ENCODE measurements at regions not wholly inside any gene's neighbourhood (a gene's known extent, or its start where the extent isn't known, plus 50 kb on each side); places are given as distances from the start of the nearest gene placed in this dataset.

GRCh38 chr21:25094695-25095094 is 512.6 kb downstream of the MRPL39 start:
- H3K79me2 ChIP-seq (ENCODE audit: control insufficient read depth in 1 of 2, insufficient read depth in 2 of 2, low read length in 2 of 2) = no peaks in the 10 kb centered on the region
- H3K56ac ChIP-seq (replicated peaks; ENCODE audit: insufficient read length, low read depth, low read length) = no peak overlapping the region
- no peak overlapping the region for H2AK5ac ChIP-seq (ENCODE audit: low read depth, low read length)
- H2BK20ac ChIP-seq (ENCODE audit: low read length) = no peak overlapping the region
- no peak for TF ChIP-seq MAX (IDR thresholded peaks at IDR 0.05)
- no peak for TF ChIP-seq JUN (IDR thresholded peaks at IDR 0.05; ENCODE audit: low read depth, low read length)
- no peak for TF ChIP-seq HDAC6 (IDR thresholded peaks at IDR 0.05; ENCODE audit: low read depth, low read length)
- TF ChIP-seq RBBP5 (IDR thresholded peaks at IDR 0.05; ENCODE audit: borderline replicate concordance, low read depth, low read length) = no peak
- TF ChIP-seq BRCA1 (IDR thresholded peaks at IDR 0.05; ENCODE audit: low read depth, low read length) = no peak
- TF ChIP-seq SIX5 (IDR thresholded peaks at IDR 0.05; ENCODE audit: low read depth, low read length) = no peak
- H3K14ac ChIP-seq (ENCODE audit: insufficient read length) = no peak overlapping the region
- H2BK15ac ChIP-seq (ENCODE audit: low read length) = no peak overlapping the region
- ChIA-PET POLR2A (ENCODE audit: partially characterized antibody) (no interaction called here), CTCF (ENCODE audit: partially characterized antibody) (no interaction called here)
- WGBS, 2 experiments (ENCODE audit: extremely low coverage in 1 of 2, insufficient coverage in 1 of 2, insufficient read length in 1 of 2, insufficient replicate concordance in 2 of 2, low coverage in 1 of 2, low lambda C conversion rate in 2 of 2, missing lambda C conversion rate in 1 of 2) = 92% methylated on average over 1 of the region's 1 CpG; no CpG with 5 or more reads in 1 of the 2 experiments
- H3K18ac ChIP-seq (ENCODE audit: extremely low read depth, low read length) = no peak overlapping the region
- peaks cover 9 to 10% of the 10 kb centered on the region in 2 experiments; a peak in 3 of 4 replicates for H3K9me3 ChIP-seq (ENCODE audit: insufficient read depth in 2 of 2, low read depth in 1 of 2, low read length in 1 of 2)
- FAIRE-seq (no peak), DNase-seq (ENCODE audit: low read depth in 1 of 2, low spot score in 2 of 2) (no peak)
- no peaks in the 10 kb centered on the region for H3K79me1 ChIP-seq (ENCODE audit: low read depth, low read length)
- H3K27me3 ChIP-seq (replicated peaks in 1 of 4; ENCODE audit: control insufficient read depth in 3 of 4, extremely low read depth in 1 of 4, insufficient read depth in 3 of 4, low read length in 3 of 4) = no peaks in the 10 kb centered on the region
- no peaks in the 10 kb centered on the region for H3K4me1 ChIP-seq (replicated peaks in 1 of 4; ENCODE audit: control insufficient read depth in 3 of 4, insufficient read depth in 4 of 4, low read length in 3 of 4)
- no peaks in the 10 kb centered on the region for H3K23me2 ChIP-seq (ENCODE audit: low read depth, low read length)
- no peak overlapping the region for H2BK120ac ChIP-seq (replicated peaks; ENCODE audit: low read depth, low read length)
- H4K20me1 ChIP-seq (replicated peaks in 1 of 2; ENCODE audit: control insufficient read depth in 1 of 2, insufficient read depth in 2 of 2, low read length in 2 of 2) = no peaks in the 10 kb centered on the region
- H4K91ac ChIP-seq (replicated peaks; ENCODE audit: insufficient read length, low read length) = no peak overlapping the region
- no peak overlapping the region for H3K4me3 ChIP-seq (ENCODE audit: extremely low read depth in 1 of 4, insufficient read depth in 2 of 4, low read depth in 3 of 4, low read length in 4 of 4)
- H4K5ac ChIP-seq (ENCODE audit: insufficient read length, low read depth, low read length) = no peak overlapping the region
- H4K8ac ChIP-seq (ENCODE audit: extremely low read depth, insufficient read depth, low read length) = no peak overlapping the region
- no peak overlapping the region for H3K27ac ChIP-seq (ENCODE audit: low read depth, low read length)
- no peak overlapping the region for H3K4ac ChIP-seq (replicated peaks; ENCODE audit: insufficient read length, low read depth, low read length)
- H3K4me2 ChIP-seq (ENCODE audit: insufficient read depth in 1 of 2, low read depth in 2 of 2, low read length in 2 of 2) = no peak overlapping the region
- H2AFZ ChIP-seq (ENCODE audit: low read length) = no peak overlapping the region
- no peak overlapping the region for H2BK12ac ChIP-seq (ENCODE audit: low read depth, low read length)
- H3K9ac ChIP-seq (replicated peaks in 1 of 4; ENCODE audit: extremely low read depth in 1 of 4, low read depth in 3 of 4, low read length in 3 of 4) = no peak overlapping the region
- H2BK5ac ChIP-seq (ENCODE audit: low read depth, low read length) = no peak overlapping the region
- H3K23ac ChIP-seq (ENCODE audit: insufficient read length) = no peak overlapping the region
- no peaks in the 10 kb centered on the region for H3K36me3 ChIP-seq (ENCODE audit: control insufficient read depth in 2 of 4, insufficient read depth in 4 of 4, low read length in 3 of 4)
